Mucosa of rectum (tissue), 2 donors: ENCODE measurements at regions not wholly inside any gene's neighbourhood (a gene's known extent, or its start where the extent isn't known, plus 50 kb on each side); places are given as distances from the start of the nearest gene placed in this dataset.
"Not testable (repeated sequence)": the region's sequence is repeated elsewhere in the genome, so short reads cannot be mapped to it uniquely, and the experiment has no call there.

Experiments
- H3K27ac ChIP-seq, 2 donors: one replicate each; pipeline ENCODE4 v1.7.0; 2013; ENCODE audit warnings: inconsistent platforms in 2 of 2, low read depth in 2 of 2, low read length in 2 of 2
- H3K27me3 ChIP-seq, 2 donors: one replicate each; pipeline ENCODE4 v1.7.0; 2013; ENCODE audit warnings: low read length in 2 of 2; ENCODE audit not compliant: control insufficient read depth in 2 of 2, insufficient read depth in 2 of 2
- H3K36me3 ChIP-seq, 2 donors: one replicate each; pipeline ENCODE4 v1.7.0; 2013; ENCODE audit warnings: low read length in 2 of 2; ENCODE audit not compliant: control insufficient read depth in 2 of 2, insufficient read depth in 2 of 2
- H3K4me1 ChIP-seq, 2 donors: one replicate each; pipeline ENCODE4 v1.7.0; 2013; ENCODE audit warnings: low read length in 2 of 2, mild to moderate bottlenecking in 1 of 2; ENCODE audit not compliant: control insufficient read depth in 2 of 2, insufficient read depth in 2 of 2
- H3K4me3 ChIP-seq, 2 donors: one replicate each; pipeline ENCODE4 v1.7.0; 2013; ENCODE audit warnings: low read length in 2 of 2
- H3K9ac ChIP-seq, 2 donors: one replicate each; pipeline ENCODE4 v1.7.0; 2013; ENCODE audit warnings: low read length in 2 of 2, low read depth in 1 of 2, mild to moderate bottlenecking in 1 of 2
- H3K9me3 ChIP-seq, 2 donors: one replicate each; pipeline ENCODE4 v1.7.0; 2013; ENCODE audit warnings: low read length in 2 of 2; ENCODE audit not compliant: control insufficient read depth in 2 of 2
- donor health status: healthy.
- donor health status: Normal muscosa, but diverticular disease.

DNA sequence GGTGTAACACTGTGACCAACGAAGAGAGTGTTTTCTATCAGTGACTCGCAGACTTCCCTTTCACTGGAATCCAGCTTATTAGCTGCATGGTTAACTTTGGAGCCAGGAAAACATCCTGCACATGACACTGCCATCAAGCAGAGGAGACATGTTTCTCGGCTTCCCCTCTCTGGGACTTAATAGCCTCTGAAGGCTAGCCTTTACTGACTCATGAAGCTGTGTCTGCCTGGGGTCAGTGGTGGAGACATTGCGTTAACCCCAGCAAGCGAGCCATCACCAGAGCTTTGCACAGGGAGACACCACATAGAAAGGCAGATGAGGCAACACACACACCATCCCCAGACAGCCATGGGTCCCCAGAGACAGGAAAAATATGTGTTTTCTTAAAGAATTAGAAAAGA is 126.9 kb upstream of the PRICKLE1 start:
- no peaks in the 10 kb centered on the region for H3K27me3 ChIP-seq
- H3K36me3 ChIP-seq, result no peaks in the 10 kb centered on the region
- H3K27ac ChIP-seq, result no peak overlapping the region
- H3K9me3 ChIP-seq, result peaks cover 0 to 3% of the 10 kb centered on the region in 2 donors
- H3K4me3 ChIP-seq, result no peak overlapping the region
- H3K9ac ChIP-seq, result no peak overlapping the region
- no peaks in the 10 kb centered on the region for H3K4me1 ChIP-seq

DNA sequence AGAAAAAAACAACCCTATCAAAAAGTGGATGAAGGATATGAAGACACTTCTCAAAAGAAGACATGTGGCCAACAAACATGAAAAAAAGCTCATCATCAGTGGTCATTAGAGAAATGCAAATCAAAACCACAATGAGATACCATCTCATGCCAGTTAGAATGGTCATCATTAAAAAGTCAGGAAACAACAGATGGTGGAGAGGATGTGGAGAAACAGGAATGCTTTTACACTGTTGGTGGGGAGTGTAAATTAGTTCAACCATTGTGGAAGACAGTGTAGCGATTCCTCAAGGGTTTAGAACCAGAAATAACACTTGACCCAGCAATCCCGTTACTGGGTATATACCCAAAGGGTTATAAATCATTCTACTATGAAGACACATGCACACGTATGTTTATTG is 124.0 kb upstream of the PRICKLE1 start:
- not testable (repeated sequence) for H3K36me3 ChIP-seq, H3K4me1 ChIP-seq, H3K27me3 ChIP-seq, H3K27ac ChIP-seq, H3K4me3 ChIP-seq, H3K9ac ChIP-seq, H3K9me3 ChIP-seq

DNA sequence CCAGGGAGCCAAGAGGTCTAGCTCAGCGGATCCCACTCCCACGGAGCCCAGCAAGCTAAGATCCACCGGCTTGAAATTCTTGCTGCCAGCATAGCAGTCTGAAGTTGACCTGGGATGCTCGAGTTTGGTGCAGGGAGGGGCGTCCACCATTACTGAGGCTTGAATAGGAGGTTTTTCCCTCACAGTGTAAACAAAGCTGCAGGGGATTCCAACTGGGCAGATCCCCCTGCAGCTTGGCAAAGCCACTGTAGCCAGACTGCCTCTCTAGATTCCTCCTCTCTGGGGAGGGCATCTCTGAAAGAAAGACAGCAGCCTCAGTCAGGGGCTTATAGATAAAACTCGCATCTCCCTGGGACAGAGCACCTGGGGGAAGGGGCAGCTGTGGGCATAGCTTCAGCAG is 118.8 kb upstream of the PRICKLE1 start:
- not testable (repeated sequence) for H3K36me3 ChIP-seq, H3K27ac ChIP-seq, H3K27me3 ChIP-seq, H3K9me3 ChIP-seq, H3K4me1 ChIP-seq, H3K9ac ChIP-seq, H3K4me3 ChIP-seq

DNA sequence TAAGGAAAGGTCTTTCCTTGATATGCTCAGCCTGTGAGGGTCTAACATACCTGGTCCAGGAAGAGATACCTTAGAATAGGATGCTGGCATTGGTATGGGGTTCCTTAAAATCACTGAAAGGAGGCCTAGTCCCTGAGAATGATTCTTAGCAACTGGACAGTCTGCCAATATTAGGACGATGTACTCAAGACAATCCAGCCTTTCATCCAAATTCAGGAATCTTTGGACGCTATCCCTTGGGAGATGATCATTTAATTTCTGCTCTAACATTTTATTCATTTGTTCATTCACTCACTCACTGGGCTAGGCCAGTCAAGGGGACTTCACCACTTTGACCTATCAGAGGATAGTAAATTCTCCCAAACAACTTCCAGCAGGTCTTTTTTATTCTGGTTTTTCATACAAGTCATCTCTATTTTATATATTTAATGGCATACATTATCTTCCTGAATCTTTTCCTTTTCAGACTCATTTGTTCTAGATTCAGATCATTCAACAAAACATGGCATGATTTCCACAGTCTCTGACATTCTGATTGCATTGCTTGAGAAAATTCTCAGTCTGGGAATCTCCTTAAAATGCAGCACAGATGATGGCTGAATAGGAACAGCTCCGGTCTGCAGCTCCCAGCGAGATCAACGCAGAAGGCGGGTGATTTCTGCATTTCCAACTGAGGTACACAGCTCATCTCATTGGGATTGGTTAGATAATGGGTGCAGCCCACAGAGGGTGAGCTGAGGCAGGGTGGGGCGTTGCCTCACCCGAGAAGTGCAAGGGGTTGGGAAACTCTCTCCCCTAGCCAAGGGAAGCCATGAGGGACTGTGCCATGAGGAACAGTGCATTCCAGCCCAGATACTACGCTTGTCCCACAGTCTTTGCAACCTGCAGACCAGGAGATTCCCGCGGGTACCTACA is 118.0 kb upstream of the PRICKLE1 start:
- H3K27me3 ChIP-seq, result no peaks in the 10 kb centered on the region
- no peak overlapping the region for H3K27ac ChIP-seq
- H3K4me1 ChIP-seq, result no peaks in the 10 kb centered on the region
- H3K4me3 ChIP-seq, result no peak overlapping the region
- H3K9me3 ChIP-seq, result no peaks in the 10 kb centered on the region
- H3K36me3 ChIP-seq, result no peaks in the 10 kb centered on the region
- no peak overlapping the region for H3K9ac ChIP-seq

DNA sequence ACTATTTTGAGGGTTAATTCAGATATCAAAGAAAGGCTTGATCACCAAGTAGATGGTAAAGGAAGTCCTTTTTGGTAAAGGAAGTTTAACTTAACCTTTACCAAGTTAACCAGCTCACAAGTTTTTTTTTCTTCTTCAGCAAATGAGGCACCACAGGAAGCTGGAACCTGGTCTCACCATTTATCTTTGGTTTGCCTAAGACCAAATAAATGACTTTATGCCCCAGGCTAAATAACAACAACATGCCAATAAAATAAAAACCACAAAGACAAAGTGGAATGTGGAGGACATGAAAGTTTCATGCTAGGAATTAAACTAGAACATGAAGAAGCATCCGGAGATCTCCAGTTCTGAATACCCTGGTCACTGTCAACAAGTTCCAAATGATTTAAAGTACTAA is 116.8 kb upstream of the PRICKLE1 start:
- Histone ChIP-seq H3K27ac (no peak overlapping the region), H3K4me3 (no peak overlapping the region), H3K9ac (no peak overlapping the region), H3K27me3 (no peaks in the 10 kb centered on the region), H3K36me3 (no peaks in the 10 kb centered on the region), H3K9me3 (no peaks in the 10 kb centered on the region), H3K4me1 (no peaks in the 10 kb centered on the region)

DNA sequence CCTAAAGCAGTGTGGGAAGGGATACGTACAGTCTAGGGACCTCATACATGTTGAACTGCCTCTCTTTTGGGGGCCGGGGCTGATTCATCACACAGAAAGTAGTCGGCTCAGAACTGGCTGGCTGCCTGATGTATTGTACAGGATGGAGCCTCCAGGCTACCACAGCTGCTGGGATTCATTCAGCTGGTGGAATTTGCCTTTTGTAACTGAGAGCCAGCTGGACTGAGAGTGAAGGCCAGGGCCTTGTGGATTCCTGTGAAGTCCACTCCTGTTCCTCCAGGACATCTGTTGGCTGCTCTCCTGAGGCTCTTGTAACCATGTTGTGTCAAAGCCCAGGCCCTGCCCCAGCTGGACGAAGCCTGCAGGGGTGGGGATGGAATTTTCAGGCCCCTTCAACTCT is 116.3 kb upstream of the PRICKLE1 start:
- no peaks in the 10 kb centered on the region for H3K4me1 ChIP-seq
- H3K9me3 ChIP-seq, result no peaks in the 10 kb centered on the region
- H3K36me3 ChIP-seq, result no peaks in the 10 kb centered on the region
- H3K27me3 ChIP-seq, result no peaks in the 10 kb centered on the region
- no peak overlapping the region for H3K4me3 ChIP-seq
- no peak overlapping the region for H3K27ac ChIP-seq
- no peak overlapping the region for H3K9ac ChIP-seq

DNA sequence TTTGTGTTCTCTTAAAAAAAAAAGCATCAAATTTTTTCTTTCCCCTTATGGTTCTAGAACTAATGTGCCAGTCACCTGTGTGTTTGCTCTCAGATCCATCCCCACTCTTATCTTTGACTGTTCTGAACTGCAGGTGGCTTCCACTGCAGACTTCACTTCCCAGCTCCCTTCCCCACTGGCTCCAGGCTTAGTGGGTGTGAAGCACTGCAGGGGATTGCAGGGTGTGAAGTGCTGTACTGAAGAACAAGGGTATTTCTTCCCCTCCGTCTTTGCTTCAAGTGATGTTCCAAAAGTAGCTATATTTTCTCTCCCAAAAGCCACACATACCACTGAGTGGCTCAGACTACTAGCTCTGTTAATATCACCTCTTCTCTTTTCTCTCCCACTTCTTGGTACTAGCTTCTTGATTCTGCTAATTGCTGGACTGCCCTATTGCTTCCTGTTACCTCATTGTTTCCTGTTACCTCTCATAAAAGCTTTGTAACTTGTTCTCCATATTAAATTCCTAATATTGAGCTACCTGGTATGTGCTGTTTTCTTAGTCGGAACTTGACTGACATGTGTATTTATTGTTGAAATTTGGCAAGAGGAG is 115.4 kb upstream of the PRICKLE1 start:
- no peak overlapping the region for H3K27ac ChIP-seq
- no peak overlapping the region for H3K9ac ChIP-seq
- no peaks in the 10 kb centered on the region for H3K4me1 ChIP-seq
- no peaks in the 10 kb centered on the region for H3K27me3 ChIP-seq
- H3K4me3 ChIP-seq, result no peak overlapping the region
- H3K36me3 ChIP-seq, result no peaks in the 10 kb centered on the region
- no peaks in the 10 kb centered on the region for H3K9me3 ChIP-seq

DNA sequence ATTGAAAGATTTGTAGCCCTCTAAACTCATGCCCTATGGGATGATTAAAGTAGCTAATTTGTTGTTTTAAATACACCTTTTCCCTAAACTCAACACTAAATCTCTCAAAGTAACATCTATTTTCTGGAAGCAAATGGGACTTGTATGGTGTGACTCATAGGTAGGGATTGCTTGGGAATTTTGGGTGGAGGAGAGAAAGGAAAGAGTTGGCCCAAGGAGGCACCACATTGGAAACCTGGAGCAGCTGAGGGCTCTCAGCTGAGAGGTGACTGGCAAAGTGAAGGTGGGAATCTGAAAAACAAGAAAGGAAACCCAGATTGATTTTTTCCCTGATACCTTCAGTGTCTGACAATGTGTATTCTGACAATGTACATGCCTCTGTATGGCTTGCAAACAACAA is 114.8 kb upstream of the PRICKLE1 start:
- H3K36me3 ChIP-seq, result no peaks in the 10 kb centered on the region

DNA sequence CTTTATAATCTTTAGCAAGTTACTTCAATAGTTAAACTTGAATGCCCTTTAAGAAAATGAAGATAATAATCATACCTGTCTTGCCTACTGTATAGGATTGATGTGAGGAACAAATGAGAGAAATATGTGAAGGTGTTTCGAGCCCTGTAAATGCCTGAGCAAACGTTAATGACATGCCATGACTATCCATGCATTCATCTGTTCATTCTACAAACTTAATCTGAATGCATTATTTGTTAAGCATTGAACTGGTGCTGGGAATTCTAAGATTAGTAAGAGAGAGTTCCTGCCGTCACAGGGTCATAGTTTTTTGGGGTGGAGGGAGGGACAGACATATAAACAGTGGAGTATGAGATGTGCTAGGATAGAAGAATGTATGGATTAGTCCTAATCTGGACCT is 111.5 kb upstream of the PRICKLE1 start:
- Histone ChIP-seq H3K4me1 (no peaks in the 10 kb centered on the region), H3K9me3 (no peaks in the 10 kb centered on the region), H3K36me3 (no peaks in the 10 kb centered on the region), H3K27ac (no peak overlapping the region), H3K9ac (no peak overlapping the region), H3K4me3 (no peak overlapping the region), H3K27me3 (no peaks in the 10 kb centered on the region)

More for the DNA sequence above, 114.8 kb upstream of the PRICKLE1 start:
- no peaks in the 10 kb centered on the region for H3K4me1 ChIP-seq
- no peaks in the 10 kb centered on the region for H3K27me3 ChIP-seq
- no peak overlapping the region for H3K27ac ChIP-seq
- no peak overlapping the region for H3K9ac ChIP-seq
- no peaks in the 10 kb centered on the region for H3K9me3 ChIP-seq
- no peak overlapping the region for H3K4me3 ChIP-seq

DNA sequence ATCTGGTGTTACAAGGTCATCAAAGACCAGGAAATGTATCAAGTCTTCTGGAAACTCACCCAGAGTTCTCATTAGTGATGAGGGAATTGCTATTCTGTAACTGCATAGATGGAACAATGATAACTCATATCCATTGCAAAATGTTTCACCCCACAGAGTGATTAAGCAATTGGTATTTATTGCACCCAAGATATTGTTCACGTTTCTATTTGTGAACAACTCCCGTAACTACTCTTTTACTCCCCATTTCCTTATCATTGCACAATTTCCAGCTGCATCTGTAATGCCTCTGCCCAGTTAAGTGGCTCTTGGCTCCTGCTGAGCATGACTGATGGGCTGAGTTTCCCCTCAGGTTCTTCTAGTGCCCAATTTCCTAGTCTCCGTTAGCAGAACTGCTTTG is 108.7 kb upstream of the PRICKLE1 start:
- no peak overlapping the region for H3K9ac ChIP-seq
- H3K36me3 ChIP-seq, result no peaks in the 10 kb centered on the region
- H3K27ac ChIP-seq, result no peak overlapping the region
- H3K4me1 ChIP-seq, result no peaks in the 10 kb centered on the region
- H3K27me3 ChIP-seq, result no peaks in the 10 kb centered on the region
- no peak overlapping the region for H3K4me3 ChIP-seq
- H3K9me3 ChIP-seq, result peaks cover 0 to 2% of the 10 kb centered on the region in 2 donors
